Astrocyte of the spinal cord (primary cell): ENCODE measurements at regions not wholly inside any gene's neighbourhood (a gene's known extent, or its start where the extent isn't known, plus 50 kb on each side); places are given as distances from the start of the nearest gene placed in this dataset.

Source experiments
- DNase-seq: peaks from one replicate; pipeline ENCODE4 v3.0.0; 2011; ENCODE audit warnings: low read depth, low spot score
- H3K4me3 ChIP-seq: 2 replicates; pipeline ENCODE4 v1.5.1; 2011; ENCODE audit warnings: low read depth, mild to moderate bottlenecking, low read length, moderate library complexity
- CTCF ChIP-seq: IDR thresholded peaks from 2 replicates; pipeline ENCODE4 v1.5.1; 2012; ENCODE audit warnings: low read depth, mild to moderate bottlenecking, low read length, inconsistent platforms
- in situ Hi-C: cut with HindIII; loops from 2 replicates; pipeline ENCODE4 v1.10.0; 2017; ENCODE audit warnings: low sequenced_read_pairs

GRCh38 chr9:87123830-87124229 lies 176.5 kb upstream of the GAS1 start:
- in situ Hi-C loops: no loop called here
- TF ChIP-seq CTCF: no peak
- H3K4me3 ChIP-seq: no peak overlapping the region
- no peak for DNase-seq

- no peak overlapping the region for H3K4me3 ChIP-seq
- DNase-seq: no peak
- no peak for TF ChIP-seq CTCF
- in situ Hi-C loops: no loop called here
Observed at GRCh38 chr9:87125819-87126218, 178.5 kb upstream of the GAS1 start.

GRCh38 chr9:87127543-87127942 lies 180.2 kb upstream of the GAS1 start:
- DNase-seq: no peak
- in situ Hi-C loops: no loop called here
- no peak for TF ChIP-seq CTCF
- H3K4me3 ChIP-seq: no peak overlapping the region

GRCh38 chr9:87127978-87128614 lies 180.8 kb upstream of the GAS1 start:
- no peak for TF ChIP-seq CTCF
- H3K4me3 ChIP-seq: no peak overlapping the region
- no peak for DNase-seq
- in situ Hi-C loops: no loop called here

- no peak for TF ChIP-seq CTCF
- H3K4me3 ChIP-seq: no peak overlapping the region
- in situ Hi-C loops: no loop called here
- no peak for DNase-seq
Observed at GRCh38 chr9:87128844-87129493, 181.7 kb upstream of the GAS1 start.

GRCh38 chr9:87135074-87135473 lies 187.8 kb upstream of the GAS1 start:
- in situ Hi-C loops: no loop called here
- H3K4me3 ChIP-seq: no peak overlapping the region
- TF ChIP-seq CTCF: no peak
- DNase-seq: no peak
